HG02840 (cell line): ENCODE measurements at regions not wholly inside any gene's neighbourhood (a gene's known extent, or its start where the extent isn't known, plus 50 kb on each side); places are given as distances from the start of the nearest gene placed in this dataset.
"Not testable (repeated sequence)": the region's sequence is repeated elsewhere in the genome, so short reads cannot be mapped to it uniquely, and the experiment has no call there.

ENCODE experiments used
- ATAC-seq: cut with Tn5 transposase; IDR thresholded peaks from one replicate; pipeline ENCODE4 v1.9.1; 2021; ENCODE audit warnings: mild to moderate bottlenecking, moderate library complexity, moderate number of reproducible peaks; ENCODE audit not compliant: unreplicated experiment, low FRiP score

- no peak for ATAC-seq
Observed at GRCh38 chr6:69494595-69494994, 302.2 kb downstream of the LMBRD1 start.

- ATAC-seq = no peak
Observed at GRCh38 chr6:69489970-69490369, 306.8 kb downstream of the LMBRD1 start.

DNA sequence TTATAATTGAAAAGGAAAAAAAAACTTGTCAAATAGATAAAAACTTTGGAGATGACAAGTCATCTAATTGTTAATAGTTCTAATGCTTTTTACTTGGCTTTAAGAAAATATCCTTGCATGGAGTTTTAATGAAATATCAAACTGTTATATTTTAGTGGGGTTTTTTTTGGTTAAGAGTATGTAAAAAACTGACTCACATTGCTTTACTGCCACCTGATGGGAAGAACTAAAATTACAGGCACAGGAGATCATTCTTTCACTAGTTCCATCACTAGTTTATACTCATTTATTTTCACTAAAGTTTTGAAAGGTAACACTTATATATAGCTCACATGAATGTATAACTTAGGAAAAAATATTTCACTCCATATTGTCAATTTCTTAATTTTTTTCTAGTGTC lies 309.1 kb downstream of the LMBRD1 start:
- ATAC-seq = no peak

DNA sequence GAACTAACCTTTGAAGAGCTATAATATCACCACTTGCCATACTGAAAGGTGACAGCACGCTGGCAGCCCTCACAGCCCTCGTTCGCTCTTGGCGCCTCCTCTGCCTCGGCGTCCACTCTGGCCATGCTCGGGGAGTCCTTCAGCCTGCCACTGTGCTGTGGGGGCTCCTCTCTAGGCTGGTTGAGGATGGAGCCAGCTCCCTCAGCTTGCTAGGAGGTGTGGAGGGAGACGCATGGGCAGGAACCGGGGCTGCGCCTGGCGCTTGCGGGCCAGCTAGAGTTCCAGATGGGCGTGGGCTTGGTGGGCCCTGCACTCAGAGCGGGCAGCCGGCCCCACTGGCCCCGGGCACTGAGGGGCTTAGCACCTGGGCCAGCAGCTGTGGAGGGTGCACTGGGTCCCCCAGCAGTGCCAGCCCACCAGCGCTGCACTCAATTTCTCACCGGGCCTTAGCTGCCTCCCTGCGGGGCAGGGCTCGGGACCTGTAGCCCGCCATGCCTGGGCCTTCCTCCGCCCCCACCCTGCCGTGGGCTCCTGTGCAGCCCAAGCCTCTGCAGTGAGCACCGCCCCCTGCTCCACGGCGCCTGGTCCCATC lies 329.7 kb downstream of the LMBRD1 start:
- no peak for ATAC-seq

DNA sequence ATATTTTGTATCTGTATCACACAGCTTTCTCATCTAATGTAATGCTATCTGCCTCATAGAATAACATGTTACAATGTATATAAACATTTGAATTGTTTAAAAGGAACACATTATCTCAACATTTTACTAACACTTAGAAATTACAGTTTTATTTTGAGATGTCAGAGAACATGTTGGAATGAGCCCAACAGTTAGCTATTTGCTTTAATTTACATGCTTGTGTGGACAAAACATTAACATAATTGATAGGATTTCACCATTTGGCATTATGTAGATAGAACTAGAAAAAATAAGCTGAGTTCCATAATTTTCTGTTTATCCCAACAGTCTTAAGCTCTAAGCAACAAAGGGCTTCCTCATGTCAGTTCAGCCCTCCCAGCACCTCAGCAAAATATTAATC lies 330.9 kb downstream of the LMBRD1 start:
- ATAC-seq = no peak

DNA sequence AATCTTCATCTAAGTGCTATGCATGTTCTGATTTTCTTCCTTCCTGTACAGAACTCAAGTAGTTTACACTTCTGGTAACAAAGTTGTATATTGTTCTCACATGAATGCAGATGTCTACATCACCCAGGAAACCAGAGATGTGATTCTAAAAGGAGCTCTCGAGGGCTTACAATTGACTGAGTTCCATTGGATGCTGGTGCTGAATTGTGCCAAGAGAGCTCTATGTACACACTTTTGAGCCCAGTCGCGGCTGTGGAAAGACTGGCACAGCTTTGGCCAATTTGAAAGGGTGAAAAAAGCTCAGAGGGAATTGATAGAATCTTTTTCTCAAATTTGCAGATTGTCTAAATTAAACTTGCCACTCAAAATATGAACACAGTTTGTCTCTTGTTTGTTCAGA lies 340.7 kb downstream of the LMBRD1 start:
- no peak for ATAC-seq

DNA sequence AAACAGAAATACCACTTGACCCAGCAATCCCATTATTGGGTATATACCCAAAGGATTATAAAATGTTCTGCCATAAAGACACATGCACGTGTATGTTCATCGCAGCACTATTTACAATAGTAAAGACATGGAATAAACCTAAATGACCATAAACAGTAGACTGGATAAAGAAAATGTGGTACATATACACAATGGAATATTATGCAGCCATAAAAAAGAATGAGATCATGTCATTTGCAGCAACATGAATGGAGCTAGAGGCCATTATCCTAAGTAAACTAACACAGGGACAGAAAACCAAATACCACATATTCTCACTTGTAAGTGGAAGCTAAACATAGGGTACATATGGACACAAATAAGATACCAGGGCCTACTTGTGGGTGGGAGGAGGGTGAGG lies 342.2 kb downstream of the LMBRD1 start:
- ATAC-seq = not testable (repeated sequence)

GRCh38 chr6:69450493-69450892 lies 346.3 kb downstream of the LMBRD1 start:
- not testable (repeated sequence) for ATAC-seq

DNA sequence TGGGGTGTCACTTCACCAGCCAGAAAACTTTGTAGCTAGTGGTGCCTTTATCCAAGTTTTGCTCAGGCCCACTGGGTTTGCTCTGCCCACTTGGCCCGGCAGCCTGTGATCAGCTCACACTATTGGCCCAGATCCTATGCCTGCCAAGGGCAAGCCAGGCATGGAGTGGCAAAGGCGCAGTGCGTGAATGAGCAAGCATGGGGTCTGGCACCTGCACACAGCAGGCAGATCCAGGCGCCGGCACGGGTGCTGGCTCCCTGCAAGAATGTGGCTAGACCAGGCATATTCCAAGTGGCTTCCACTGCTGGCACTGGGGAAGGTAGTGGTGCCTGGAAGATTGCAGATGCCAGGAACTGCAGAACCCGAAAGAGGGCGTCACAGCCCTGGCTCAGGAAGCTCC lies 346.9 kb downstream of the LMBRD1 start:
- ATAC-seq = no peak
